ENCODE measurements at regions not wholly inside any gene's neighbourhood (a gene's known extent, or its start where the extent isn't known, plus 50 kb on each side); places are given as distances from the start of the nearest gene placed in this dataset.

DNA sequence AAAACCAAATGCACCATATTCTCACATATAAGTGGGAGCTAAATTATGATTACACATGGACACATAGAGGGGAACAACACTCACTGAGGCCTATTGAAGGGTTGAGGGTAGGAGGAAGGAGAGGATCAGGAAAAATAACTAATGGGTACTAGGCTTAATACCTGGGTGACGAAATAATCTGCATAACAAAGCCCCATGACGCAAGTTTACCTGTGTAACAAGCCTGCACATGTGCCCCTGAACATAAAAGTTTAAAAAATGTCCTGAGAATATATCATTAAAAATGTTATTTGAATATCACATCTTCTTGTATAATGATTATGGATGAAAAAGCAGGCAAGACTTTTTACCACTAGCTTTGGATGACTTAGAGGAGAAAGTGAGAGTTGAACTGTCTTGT lies 138.0 kb upstream of the NOVA1 start:
- no peak overlapping the region for H3K4me3 ChIP-seq (ENCODE audit: low read length)
- TF ChIP-seq CTCF (conservative IDR thresholded peaks at IDR 0.05; ENCODE audit: low read length) = no peak
- no peak for DNase-seq (ENCODE audit: low read depth)

GRCh38 chr14:26738571-26738970 lies 140.7 kb upstream of the NOVA1 start:
- TF ChIP-seq CTCF (conservative IDR thresholded peaks at IDR 0.05; ENCODE audit: low read length) = no peak
- DNase-seq (ENCODE audit: low read depth) = no peak
- no peak overlapping the region for H3K4me3 ChIP-seq (ENCODE audit: low read length)

- no peak overlapping the region for H3K4me3 ChIP-seq (ENCODE audit: low read length)
- no peak for TF ChIP-seq CTCF (conservative IDR thresholded peaks at IDR 0.05; ENCODE audit: low read length)
- DNase-seq (ENCODE audit: low read depth) = no peak
Observed at GRCh38 chr14:26741711-26742212, 143.9 kb upstream of the NOVA1 start.

GRCh38 chr14:26743284-26743683 lies 145.5 kb upstream of the NOVA1 start:
- no peak for DNase-seq (ENCODE audit: low read depth)
- no peak for TF ChIP-seq CTCF (conservative IDR thresholded peaks at IDR 0.05; ENCODE audit: low read length)
- no peak overlapping the region for H3K4me3 ChIP-seq (ENCODE audit: low read length)

DNA sequence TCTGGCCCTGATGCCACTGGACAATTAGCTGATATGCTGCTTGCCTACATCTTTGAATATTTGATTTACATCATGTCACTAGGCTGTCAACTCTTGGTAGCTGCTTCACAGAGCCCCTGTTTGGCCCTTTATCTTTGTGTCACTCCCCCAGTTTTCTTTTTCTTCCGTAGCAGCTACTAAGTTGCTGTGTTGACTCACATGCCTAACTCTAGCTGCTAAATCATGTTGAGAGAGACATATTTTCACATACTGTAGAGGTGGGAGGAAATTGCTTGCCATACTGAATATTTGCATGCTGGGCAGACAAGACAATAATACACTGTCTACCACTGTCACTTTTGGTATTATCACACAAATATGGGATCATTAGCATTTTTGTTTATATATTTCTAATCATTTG lies 147.1 kb upstream of the NOVA1 start:
- TF ChIP-seq CTCF (conservative IDR thresholded peaks at IDR 0.05; ENCODE audit: low read length) = no peak
- H3K4me3 ChIP-seq (ENCODE audit: low read length) = no peak overlapping the region
- no peak for DNase-seq (ENCODE audit: low read depth)

DNA sequence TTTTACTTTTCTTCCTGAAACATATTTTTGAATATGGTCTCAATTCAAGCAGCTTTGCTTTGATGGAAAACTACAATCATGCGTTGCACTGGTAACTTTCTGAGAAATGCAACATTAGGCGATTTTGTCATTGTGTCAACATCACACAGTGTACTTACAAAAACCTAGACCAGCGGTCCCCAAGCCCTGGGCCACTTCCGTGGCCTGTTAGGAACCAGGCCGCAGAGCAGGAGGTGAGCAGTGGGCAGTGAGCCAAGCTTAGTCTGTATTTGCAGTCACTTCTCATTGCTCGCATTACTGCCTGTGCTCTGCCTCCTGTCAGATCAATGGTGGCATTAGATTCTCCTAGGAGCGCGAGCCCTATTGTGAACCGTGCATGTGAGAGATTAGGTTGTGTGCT lies 163.7 kb upstream of the NOVA1 start:
- no peak overlapping the region for H3K4me3 ChIP-seq (ENCODE audit: low read length)
- TF ChIP-seq CTCF (conservative IDR thresholded peaks at IDR 0.05; ENCODE audit: low read length) = no peak
- DNase-seq (ENCODE audit: low read depth) = no peak

GRCh38 chr14:26765301-26765700 lies 167.5 kb upstream of the NOVA1 start:
- no peak overlapping the region for H3K4me3 ChIP-seq (ENCODE audit: low read length)
- DNase-seq (ENCODE audit: low read depth) = peak; percentile 1
- no peak for TF ChIP-seq CTCF (conservative IDR thresholded peaks at IDR 0.05; ENCODE audit: low read length)

Data from AG10803 (cell line).